CD4-positive, alpha-beta T cell (primary cell): ENCODE measurements at regions not wholly inside any gene's neighbourhood (a gene's known extent, or its start where the extent isn't known, plus 50 kb on each side); places are given as distances from the start of the nearest gene placed in this dataset.

Experiments
- ATAC-seq: fragments of 200-7000 bp; cut with Tn5 transposase; one replicate; pipeline ENCODE4 v1.10.0; 2022; ENCODE audit warnings: mild to moderate bottlenecking; ENCODE audit not compliant: poor library complexity
- CTCF ChIA-PET: fragments of 350-600 bp; sonication (Branson Sonifier 250); formaldehyde crosslinking; loops from one replicate; lab custom pipeline; 2021; ENCODE audit warnings: antibody characterized with exemption, inconsistent platforms; lab: Charles Lee
- POLR2A ChIA-PET: fragments of 350-600 bp; sonication (Branson Sonifier 250); formaldehyde crosslinking; loops from one replicate; lab custom pipeline; 2021; ENCODE audit warnings: antibody characterized with exemption, inconsistent platforms; lab: Charles Lee
- DNase-seq, 14 experiments: peaks; one replicate each; pipeline ENCODE4 v3.0.0-alpha.2; 2013 to 2020; ENCODE audit warnings: mixed read lengths in 2 of 14
- H3K27ac ChIP-seq, 2 donors: one replicate each; pipeline versions ENCODE4 v1.5.1 to v1.7.0; 2013; ENCODE audit warnings: low read length in 2 of 2, low read depth in 1 of 2, mild to moderate bottlenecking in 1 of 2
- H3K27me3 ChIP-seq, 2 experiments: 1 replicate in 1 of 2; 2 replicates in 1 of 2; pipeline versions ENCODE4 v1.6.1 to v1.7.0; 2013; ENCODE audit warnings: low read length in 2 of 2, control low read depth in 1 of 2, mild to moderate bottlenecking in 1 of 2, moderate library complexity in 1 of 2; ENCODE audit not compliant: insufficient read depth in 2 of 2, control insufficient read depth in 1 of 2
- H3K36me3 ChIP-seq: one replicate; pipeline ENCODE4 v1.6.1; 2013; ENCODE audit warnings: low read length, control low read depth; ENCODE audit not compliant: insufficient read depth
- H3K4me1 ChIP-seq: one replicate; pipeline ENCODE4 v1.6.1; 2013; ENCODE audit warnings: low read length, control low read depth; ENCODE audit not compliant: insufficient read depth
- H3K4me3 ChIP-seq: one replicate; pipeline ENCODE4 v1.5.1; 2013; ENCODE audit warnings: mild to moderate bottlenecking, low read length, moderate library complexity
- H3K9me3 ChIP-seq, 2 experiments: 1 replicate in 1 of 2; 2 replicates in 1 of 2; pipeline versions ENCODE4 v1.6.1 to v1.7.0; 2013; ENCODE audit warnings: low read length in 2 of 2, mild to moderate bottlenecking in 2 of 2, control low read depth in 1 of 2, moderate library complexity in 1 of 2; ENCODE audit not compliant: control insufficient read depth in 1 of 2, insufficient read depth in 1 of 2
- H3K27ac Mint-ChIP-seq: one replicate; pipeline ENCODE4 v1.8.0; 2020; ENCODE audit warnings: mixed read lengths
- H3K27me3 Mint-ChIP-seq: one replicate; pipeline ENCODE4 v1.8.0; 2021; ENCODE audit warnings: mixed read lengths
- H3K36me3 Mint-ChIP-seq: one replicate; pipeline ENCODE4 v1.8.0; 2021; ENCODE audit warnings: low read depth, mixed read lengths
- H3K4me1 Mint-ChIP-seq: one replicate; pipeline ENCODE4 v1.8.0; 2021; ENCODE audit warnings: low read depth, mixed read lengths
- H3K4me3 Mint-ChIP-seq: one replicate; pipeline ENCODE4 v1.8.0; 2020; ENCODE audit warnings: mild to moderate bottlenecking, mixed read lengths
- H3K9me3 Mint-ChIP-seq: one replicate; pipeline ENCODE4 v1.8.0; 2020; ENCODE audit warnings: mixed read lengths
- CTCF ChIP-seq: fragments of 200-600 bp; IDR thresholded peaks from one replicate; pipeline ENCODE4 v1.8.0; 2022; ENCODE audit warnings: antibody characterized with exemption, mild to moderate bottlenecking
- intact Hi-C, 2 experiments: fragments of 100-400 bp; cut with DNase I in 1 of 2; cut with micrococcal nuclease in 1 of 2; formaldehyde crosslinking; loops; one replicate each; pipeline versions ENCODE4 v1.15.1 to v1.9.0; 2023 to 2025; cut with DNase I, micrococcal nuclease

DNA sequence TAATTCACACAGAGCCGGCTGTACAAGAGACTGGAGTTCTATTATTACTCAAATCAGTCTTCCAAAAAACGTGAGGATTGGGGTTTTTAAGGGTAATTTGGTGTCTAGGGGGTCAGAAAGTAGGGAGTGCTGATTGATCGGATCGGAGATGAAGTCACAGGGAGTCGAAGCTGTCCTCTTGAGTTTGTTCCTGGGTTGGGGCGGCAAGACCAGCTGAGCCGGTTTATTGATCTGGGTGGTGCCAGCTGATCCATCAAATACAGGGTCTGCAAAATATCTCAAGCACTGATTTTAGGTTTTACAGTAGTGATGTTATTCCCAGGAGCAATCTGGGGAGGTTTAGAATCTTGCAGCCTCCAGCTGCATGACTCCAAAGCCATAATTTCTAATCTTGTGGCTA lies 262.7 kb downstream of the KCNRG start:
- Mint-ChIP-seq H3K27me3 (no peaks in the 10 kb centered on the region), H3K4me1 (no peaks in the 10 kb centered on the region), H3K4me3 (no peak overlapping the region), H3K27ac (no peak overlapping the region), H3K9me3 (peaks cover 4% of the 10 kb centered on the region), H3K36me3 (no peaks in the 10 kb centered on the region)
- H3K4me1 ChIP-seq: no peaks in the 10 kb centered on the region
- DNase-seq (no peak), ATAC-seq (no peak)
- no peaks in the 10 kb centered on the region for H3K27me3 ChIP-seq
- intact Hi-C loops: no loop called here
- TF ChIP-seq CTCF: no peak
- ChIA-PET CTCF (interaction anchor here (1.0 kb wide), 1 partner anchor 280 kb away, joined by 3 read pairs; no protein-coding TSS in a partner anchor), POLR2A (no interaction called here)
- H3K4me3 ChIP-seq: no peak overlapping the region
- H3K27ac ChIP-seq: no peak overlapping the region
- no peaks in the 10 kb centered on the region for H3K36me3 ChIP-seq
- H3K9me3 ChIP-seq: no peaks in the 10 kb centered on the region

DNA sequence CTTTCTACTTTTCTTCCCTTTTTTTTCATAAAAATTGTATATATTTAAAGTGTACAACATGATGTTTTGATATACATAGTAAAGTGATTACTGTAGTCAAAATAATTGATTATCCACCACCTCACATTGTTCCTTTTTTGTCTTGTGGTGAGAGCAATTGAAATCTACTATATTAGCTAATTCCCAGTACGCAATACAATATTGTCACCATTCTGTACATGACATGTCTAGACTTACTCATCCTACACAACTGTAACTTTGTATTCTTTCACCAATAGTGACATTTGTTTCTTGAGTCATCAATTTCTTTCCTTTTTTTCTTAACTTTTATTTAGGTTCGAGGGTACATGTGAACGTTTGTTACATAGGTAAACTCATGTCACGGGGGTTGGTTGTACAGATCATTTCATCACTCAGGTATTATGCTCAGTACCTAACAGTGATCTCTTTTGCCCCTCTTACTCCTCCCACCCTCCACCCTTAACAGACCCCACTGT lies 265.2 kb downstream of the KCNRG start:
- Mint-ChIP-seq H3K27me3 (no peaks in the 10 kb centered on the region), H3K4me3 (no peak overlapping the region), H3K36me3 (no peaks in the 10 kb centered on the region), H3K9me3 (peaks cover 4% of the 10 kb centered on the region), H3K4me1 (peaks cover 8% of the 10 kb centered on the region), H3K27ac (no peak overlapping the region)
- Histone ChIP-seq H3K4me1 (no peaks in the 10 kb centered on the region), H3K27ac (no peak overlapping the region), H3K36me3 (no peaks in the 10 kb centered on the region), H3K27me3 (no peaks in the 10 kb centered on the region), H3K9me3 (no peaks in the 10 kb centered on the region), H3K4me3 (no peak overlapping the region)
- CTCF ChIA-PET: interaction anchor here (1.3 kb wide), 1 partner anchor 14 kb away, joined by 3 read pairs; no protein-coding TSS in a partner anchor
- TF ChIP-seq CTCF: no peak
- POLR2A ChIA-PET: interaction anchor here (0.7 kb wide), 1 partner anchor 86 kb away, joined by 3 read pairs; no protein-coding TSS in a partner anchor
- intact Hi-C loops: loop anchor here in 1 of 2 experiments (10.0 kb wide), 1 partner anchor 1114 kb away; no protein-coding TSS in a partner anchor
- DNase-seq: no peak
- ATAC-seq: no peak

GRCh38 chr13:50282016-50282415 lies 266.8 kb downstream of the KCNRG start:
- no peak overlapping the region for H3K27ac ChIP-seq
- no peaks in the 10 kb centered on the region for H3K36me3 ChIP-seq
- H3K4me1 Mint-ChIP-seq: peaks cover 8% of the 10 kb centered on the region
- no peak overlapping the region for H3K4me3 ChIP-seq
- ChIA-PET POLR2A (no interaction called here), CTCF (no interaction called here)
- H3K9me3 ChIP-seq: no peaks in the 10 kb centered on the region
- no peaks in the 10 kb centered on the region for H3K27me3 Mint-ChIP-seq
- no peaks in the 10 kb centered on the region for H3K4me1 ChIP-seq
- no peak for DNase-seq
- TF ChIP-seq CTCF: no peak
- no peaks in the 10 kb centered on the region for H3K27me3 ChIP-seq
- intact Hi-C loops: loop anchor here in 1 of 2 experiments (10.0 kb wide), 1 partner anchor 1113 kb away; no protein-coding TSS in a partner anchor
- no peak overlapping the region for H3K27ac Mint-ChIP-seq
- no peak overlapping the region for H3K4me3 Mint-ChIP-seq
- H3K36me3 Mint-ChIP-seq: no peaks in the 10 kb centered on the region
- ATAC-seq: no peak
- peaks cover 4% of the 10 kb centered on the region for H3K9me3 Mint-ChIP-seq
